Lung (tissue), 11 donors: ENCODE measurements at regions not wholly inside any gene's neighbourhood (a gene's known extent, or its start where the extent isn't known, plus 50 kb on each side); places are given as distances from the start of the nearest gene placed in this dataset.

ENCODE experiments used
- ATAC-seq: fragments of 200-7000 bp; cut with Tn5 transposase; one replicate; pipeline ENCODE4 v1.9.1; 2020; ENCODE audit warnings: moderate number of reproducible peaks; ENCODE audit not compliant: insufficient read depth, low FRiP score
- DNase-seq, 3 donors: peaks; one replicate each; pipeline ENCODE4 v3.0.0-alpha.2; 2013 to 2017
- H3K27ac ChIP-seq, 2 donors: one replicate each; pipeline ENCODE4 v1.5.1; 2013; ENCODE audit warnings: mild to moderate bottlenecking in 2 of 2, moderate library complexity in 2 of 2, control low read depth in 1 of 2, inconsistent platforms in 1 of 2, low read depth in 1 of 2, low read length in 1 of 2
- H3K27me3 ChIP-seq, 3 donors: one replicate each; pipeline ENCODE4 v1.5.1; 2013; ENCODE audit warnings: low read length in 2 of 3; ENCODE audit not compliant: control insufficient read depth in 3 of 3, insufficient read depth in 3 of 3
- H3K36me3 ChIP-seq, 4 donors: one replicate each; pipeline ENCODE4 v1.5.1; 2013; ENCODE audit warnings: low read length in 4 of 4, mild to moderate bottlenecking in 1 of 4, moderate library complexity in 1 of 4; ENCODE audit not compliant: control insufficient read depth in 4 of 4, insufficient read depth in 4 of 4
- H3K4me1 ChIP-seq, 5 donors: one replicate each; pipeline ENCODE4 v1.5.1; 2013; ENCODE audit warnings: low read length in 5 of 5, mild to moderate bottlenecking in 2 of 5, moderate library complexity in 1 of 5; ENCODE audit not compliant: control insufficient read depth in 5 of 5, insufficient read depth in 5 of 5
- H3K4me3 ChIP-seq: one replicate; pipeline ENCODE4 v1.5.1; 2013; ENCODE audit warnings: mild to moderate bottlenecking, control low read depth, moderate library complexity
- H3K9ac ChIP-seq, 2 donors: one replicate each; pipeline ENCODE4 v1.5.1; 2013; ENCODE audit warnings: low read length in 2 of 2, control low read depth in 1 of 2; ENCODE audit not compliant: insufficient read depth in 1 of 2
- H3K9me3 ChIP-seq, 4 donors: one replicate each; pipeline ENCODE4 v1.5.1; 2013; ENCODE audit warnings: low read length in 3 of 4, mild to moderate bottlenecking in 1 of 4, moderate library complexity in 1 of 4; ENCODE audit not compliant: control insufficient read depth in 4 of 4, insufficient read depth in 3 of 4
- CTCF ChIP-seq: IDR thresholded peaks from 2 replicates; pipeline ENCODE4 v1.5.1; 2012; ENCODE audit warnings: mild to moderate bottlenecking; ENCODE audit errors: control extremely low read depth, extremely low read depth
- WGBS, 2 donors: extraction: QIAGEN DNeasy Blood & Tissue Kit; methylation state at CpG; one replicate each; pipeline ENCODE4 v1.1.7; 2013; 5-methylcytosine and 5-hydroxymethylcytosine counted together
- donor health status: control.
- donor health status: control.
- donor health status: Bipolar disorder and iron deficiency.
- donor health status: healthy.
- donor health status: DM: yes; HTN: yes; CAD: no.

- ATAC-seq, result no peak
- no peaks in the 10 kb centered on the region for H3K36me3 ChIP-seq
- no peak for TF ChIP-seq CTCF
- 25 to 28% methylated on average over 1 of the region's 1 CpG for WGBS, 2 donors
- no peaks in the 10 kb centered on the region for H3K9me3 ChIP-seq
- H3K27me3 ChIP-seq, result no peaks in the 10 kb centered on the region
- no peak overlapping the region for H3K27ac ChIP-seq
- no peak overlapping the region for H3K4me3 ChIP-seq
- no peak overlapping the region for H3K9ac ChIP-seq
- DNase-seq, result no peak
- H3K4me1 ChIP-seq, result peaks cover 0 to 33% (median 14%) of the 10 kb centered on the region in 5 donors
Measured at GRCh38 chr13:79779761-79780160, 298.8 kb downstream of the NDFIP2 start.

- Histone ChIP-seq H3K4me3 (no peak overlapping the region), H3K27me3 (no peaks in the 10 kb centered on the region), H3K36me3 (no peaks in the 10 kb centered on the region), H3K4me1 (peaks cover 0 to 32% (median 14%) of the 10 kb centered on the region in 5 donors), H3K27ac (no peak overlapping the region), H3K9me3 (no peaks in the 10 kb centered on the region), H3K9ac (no peak overlapping the region)
- WGBS, 2 donors, result 62 to 85% methylated on average over 4 of the region's 4 CpGs
- no peak for TF ChIP-seq CTCF
- DNase-seq, result no peak
- no peak for ATAC-seq
Measured at GRCh38 chr13:79778741-79779460, 297.9 kb downstream of the NDFIP2 start.

- TF ChIP-seq CTCF, result no peak
- WGBS, 2 donors, result 65 to 92% methylated on average over 2 of the region's 2 CpGs
- no peak for ATAC-seq
Measured at GRCh38 chr13:79777504-79777903, 296.5 kb downstream of the NDFIP2 start.

More at GRCh38 chr13:79777504-79777903, 296.5 kb downstream of the NDFIP2 start:
- Histone ChIP-seq H3K27ac (no peak overlapping the region), H3K9me3 (no peaks in the 10 kb centered on the region), H3K4me1 (peaks cover 0 to 21% (median 13%) of the 10 kb centered on the region in 5 donors), H3K9ac (no peak overlapping the region), H3K27me3 (no peaks in the 10 kb centered on the region), H3K4me3 (no peak overlapping the region), H3K36me3 (no peaks in the 10 kb centered on the region)
- no peak for DNase-seq
